ENCODE measurements at regions not wholly inside any gene's neighbourhood (a gene's known extent, or its start where the extent isn't known, plus 50 kb on each side); places are given as distances from the start of the nearest gene placed in this dataset.

DNA sequence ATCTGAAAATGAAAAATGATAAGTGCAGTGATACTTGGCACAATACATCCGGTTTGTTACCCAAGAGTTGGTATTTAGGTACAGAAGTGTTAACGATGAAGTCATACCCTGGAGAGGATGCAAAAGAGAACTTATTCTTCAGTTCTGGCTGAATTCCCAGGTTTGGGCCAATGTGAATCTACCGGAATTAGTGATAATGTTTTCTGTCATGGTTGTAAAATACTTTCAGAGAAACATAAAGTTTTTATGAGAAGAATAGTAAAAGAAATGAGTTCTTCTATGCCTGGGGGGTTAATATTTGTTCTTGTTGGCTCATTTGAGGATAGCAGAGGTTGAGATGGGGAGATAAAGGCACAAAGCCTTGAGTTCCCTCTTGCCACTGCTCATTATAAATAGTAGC is 509.9 kb upstream of the POU3F2 start (continued):
- TF ChIP-seq, protein P1, sequence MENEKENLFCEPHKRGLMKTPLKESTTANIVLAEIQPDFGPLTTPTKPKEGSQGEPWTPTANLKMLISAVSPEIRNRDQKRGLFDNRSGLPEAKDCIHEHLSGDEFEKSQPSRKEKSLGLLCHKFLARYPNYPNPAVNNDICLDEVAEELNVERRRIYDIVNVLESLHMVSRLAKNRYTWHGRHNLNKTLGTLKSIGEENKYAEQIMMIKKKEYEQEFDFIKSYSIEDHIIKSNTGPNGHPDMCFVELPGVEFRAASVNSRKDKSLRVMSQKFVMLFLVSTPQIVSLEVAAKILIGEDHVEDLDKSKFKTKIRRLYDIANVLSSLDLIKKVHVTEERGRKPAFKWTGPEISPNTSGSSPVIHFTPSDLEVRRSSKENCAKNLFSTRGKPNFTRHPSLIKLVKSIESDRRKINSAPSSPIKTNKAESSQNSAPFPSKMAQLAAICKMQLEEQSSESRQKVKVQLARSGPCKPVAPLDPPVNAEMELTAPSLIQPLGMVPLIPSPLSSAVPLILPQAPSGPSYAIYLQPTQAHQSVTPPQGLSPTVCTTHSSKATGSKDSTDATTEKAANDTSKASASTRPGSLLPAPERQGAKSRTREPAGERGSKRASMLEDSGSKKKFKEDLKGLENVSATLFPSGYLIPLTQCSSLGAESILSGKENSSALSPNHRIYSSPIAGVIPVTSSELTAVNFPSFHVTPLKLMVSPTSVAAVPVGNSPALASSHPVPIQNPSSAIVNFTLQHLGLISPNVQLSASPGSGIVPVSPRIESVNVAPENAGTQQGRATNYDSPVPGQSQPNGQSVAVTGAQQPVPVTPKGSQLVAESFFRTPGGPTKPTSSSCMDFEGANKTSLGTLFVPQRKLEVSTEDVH (IDR thresholded peaks at IDR 0.05; ENCODE audit: low read depth, partially characterized antibody): no peak
- TF ChIP-seq JUND (IDR thresholded peaks at IDR 0.05; ENCODE audit: low read depth, low read length) (no peak), E4F1 (IDR thresholded peaks at IDR 0.05; ENCODE audit: borderline replicate concordance, partially characterized antibody) (no peak), ZNF384 (IDR thresholded peaks at IDR 0.05; ENCODE audit: borderline replicate concordance, low read depth, low read length) (no peak), EGR1 (IDR thresholded peaks at IDR 0.05; ENCODE audit: borderline replicate concordance in 1 of 2, low read depth in 2 of 2, low read length in 2 of 2) (no peak), SP1 (IDR thresholded peaks at IDR 0.05; ENCODE audit: low read depth, low read length) (no peak)
- TF ChIP-seq, protein P2, sequence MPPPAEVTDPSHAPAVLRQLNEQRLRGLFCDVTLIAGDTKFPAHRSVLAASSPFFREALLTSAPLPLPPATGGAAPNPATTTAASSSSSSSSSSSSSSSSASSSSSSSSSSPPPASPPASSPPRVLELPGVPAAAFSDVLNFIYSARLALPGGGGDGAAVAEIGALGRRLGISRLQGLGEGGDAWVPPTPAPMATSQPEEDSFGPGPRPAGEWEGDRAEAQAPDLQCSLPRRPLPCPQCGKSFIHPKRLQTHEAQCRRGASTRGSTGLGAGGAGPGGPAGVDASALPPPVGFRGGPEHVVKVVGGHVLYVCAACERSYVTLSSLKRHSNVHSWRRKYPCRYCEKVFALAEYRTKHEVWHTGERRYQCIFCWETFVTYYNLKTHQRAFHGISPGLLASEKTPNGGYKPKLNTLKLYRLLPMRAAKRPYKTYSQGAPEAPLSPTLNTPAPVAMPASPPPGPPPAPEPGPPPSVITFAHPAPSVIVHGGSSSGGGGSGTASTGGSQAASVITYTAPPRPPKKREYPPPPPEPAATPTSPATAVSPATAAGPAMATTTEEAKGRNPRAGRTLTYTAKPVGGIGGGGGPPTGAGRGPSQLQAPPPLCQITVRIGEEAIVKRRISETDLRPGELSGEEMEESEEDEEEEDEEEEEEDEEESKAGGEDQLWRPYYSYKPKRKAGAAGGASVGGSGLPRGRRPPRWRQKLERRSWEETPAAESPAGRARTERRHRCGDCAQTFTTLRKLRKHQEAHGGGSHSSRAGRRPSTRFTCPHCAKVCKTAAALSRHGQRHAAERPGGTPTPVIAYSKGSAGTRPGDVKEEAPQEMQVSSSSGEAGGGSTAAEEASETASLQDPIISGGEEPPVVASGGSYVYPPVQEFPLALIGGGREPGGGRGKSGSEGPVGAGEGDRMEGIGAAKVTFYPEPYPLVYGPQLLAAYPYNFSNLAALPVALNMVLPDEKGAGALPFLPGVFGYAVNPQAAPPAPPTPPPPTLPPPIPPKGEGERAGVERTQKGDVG (CRISPR knock-in tag; IDR thresholded peaks at IDR 0.05): no peak
- TF ChIP-seq, protein P3, sequence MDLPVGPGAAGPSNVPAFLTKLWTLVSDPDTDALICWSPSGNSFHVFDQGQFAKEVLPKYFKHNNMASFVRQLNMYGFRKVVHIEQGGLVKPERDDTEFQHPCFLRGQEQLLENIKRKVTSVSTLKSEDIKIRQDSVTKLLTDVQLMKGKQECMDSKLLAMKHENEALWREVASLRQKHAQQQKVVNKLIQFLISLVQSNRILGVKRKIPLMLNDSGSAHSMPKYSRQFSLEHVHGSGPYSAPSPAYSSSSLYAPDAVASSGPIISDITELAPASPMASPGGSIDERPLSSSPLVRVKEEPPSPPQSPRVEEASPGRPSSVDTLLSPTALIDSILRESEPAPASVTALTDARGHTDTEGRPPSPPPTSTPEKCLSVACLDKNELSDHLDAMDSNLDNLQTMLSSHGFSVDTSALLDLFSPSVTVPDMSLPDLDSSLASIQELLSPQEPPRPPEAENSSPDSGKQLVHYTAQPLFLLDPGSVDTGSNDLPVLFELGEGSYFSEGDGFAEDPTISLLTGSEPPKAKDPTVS (IDR thresholded peaks at IDR 0.05; ENCODE audit: low read depth, low read length): no peak
- TF ChIP-seq, protein P4, sequence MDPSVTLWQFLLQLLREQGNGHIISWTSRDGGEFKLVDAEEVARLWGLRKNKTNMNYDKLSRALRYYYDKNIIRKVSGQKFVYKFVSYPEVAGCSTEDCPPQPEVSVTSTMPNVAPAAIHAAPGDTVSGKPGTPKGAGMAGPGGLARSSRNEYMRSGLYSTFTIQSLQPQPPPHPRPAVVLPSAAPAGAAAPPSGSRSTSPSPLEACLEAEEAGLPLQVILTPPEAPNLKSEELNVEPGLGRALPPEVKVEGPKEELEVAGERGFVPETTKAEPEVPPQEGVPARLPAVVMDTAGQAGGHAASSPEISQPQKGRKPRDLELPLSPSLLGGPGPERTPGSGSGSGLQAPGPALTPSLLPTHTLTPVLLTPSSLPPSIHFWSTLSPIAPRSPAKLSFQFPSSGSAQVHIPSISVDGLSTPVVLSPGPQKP (IDR thresholded peaks at IDR 0.05; ENCODE audit: low read depth, low read length): no peak
- TF ChIP-seq, protein P5, sequence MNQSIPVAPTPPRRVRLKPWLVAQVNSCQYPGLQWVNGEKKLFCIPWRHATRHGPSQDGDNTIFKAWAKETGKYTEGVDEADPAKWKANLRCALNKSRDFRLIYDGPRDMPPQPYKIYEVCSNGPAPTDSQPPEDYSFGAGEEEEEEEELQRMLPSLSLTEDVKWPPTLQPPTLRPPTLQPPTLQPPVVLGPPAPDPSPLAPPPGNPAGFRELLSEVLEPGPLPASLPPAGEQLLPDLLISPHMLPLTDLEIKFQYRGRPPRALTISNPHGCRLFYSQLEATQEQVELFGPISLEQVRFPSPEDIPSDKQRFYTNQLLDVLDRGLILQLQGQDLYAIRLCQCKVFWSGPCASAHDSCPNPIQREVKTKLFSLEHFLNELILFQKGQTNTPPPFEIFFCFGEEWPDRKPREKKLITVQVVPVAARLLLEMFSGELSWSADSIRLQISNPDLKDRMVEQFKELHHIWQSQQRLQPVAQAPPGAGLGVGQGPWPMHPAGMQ (IDR thresholded peaks at IDR 0.05; ENCODE audit: borderline replicate concordance): no peak

All from GM12878 (cell line).